H9 (cell line): ENCODE measurements at regions not wholly inside any gene's neighbourhood (a gene's known extent, or its start where the extent isn't known, plus 50 kb on each side); places are given as distances from the start of the nearest gene placed in this dataset.

Source experiments
- DNase-seq: peaks from one replicate; pipeline ENCODE4 v3.0.0-alpha.2; 2017
- H2AFZ ChIP-seq: one replicate; pipeline ENCODE4 v1.6.1; 2013; ENCODE audit warnings: mild to moderate bottlenecking, low read length, control low read depth, moderate library complexity
- H2AK5ac ChIP-seq: 2 replicates; pipeline ENCODE4 v1.6.1; 2013; ENCODE audit warnings: low read length, control low read depth, mixed read lengths; ENCODE audit not compliant: insufficient read length
- H2BK120ac ChIP-seq: one replicate; pipeline ENCODE4 v1.6.1; 2013; ENCODE audit warnings: low read depth, mild to moderate bottlenecking, low read length, control low read depth, inconsistent platforms; ENCODE audit not compliant: poor library complexity, severe bottlenecking
- H2BK12ac ChIP-seq: 2 replicates; pipeline ENCODE4 v1.6.1; 2013; ENCODE audit warnings: low read length, control low read depth, mixed read lengths, low read depth; ENCODE audit not compliant: insufficient read length
- H2BK15ac ChIP-seq: 2 replicates; pipeline ENCODE4 v1.6.1; 2013; ENCODE audit warnings: low read depth, low read length, control low read depth
- H2BK20ac ChIP-seq: one replicate; pipeline ENCODE4 v1.6.1; 2013; ENCODE audit warnings: low read depth, mild to moderate bottlenecking, low read length, control low read depth, inconsistent platforms; ENCODE audit not compliant: poor library complexity, severe bottlenecking
- H2BK5ac ChIP-seq: 2 replicates; pipeline ENCODE4 v1.6.1; 2013; ENCODE audit warnings: low read length, control low read depth, mixed read lengths; ENCODE audit not compliant: insufficient read length
- H3K14ac ChIP-seq: 2 replicates; pipeline ENCODE4 v1.6.1; 2013; ENCODE audit warnings: low read length, control low read depth; ENCODE audit not compliant: insufficient read depth
- H3K18ac ChIP-seq: 2 replicates; pipeline ENCODE4 v1.6.1; 2013; ENCODE audit warnings: low read depth, mild to moderate bottlenecking, mixed read lengths, low read length, control low read depth; ENCODE audit not compliant: insufficient read length
- H3K23ac ChIP-seq: 2 replicates; pipeline ENCODE4 v1.6.1; 2013; ENCODE audit warnings: low read length, control low read depth, mixed read lengths, low read depth; ENCODE audit not compliant: insufficient read length
- H3K23me2 ChIP-seq: 2 replicates; pipeline ENCODE4 v1.6.1; 2013; ENCODE audit warnings: low read depth, mild to moderate bottlenecking, mixed read lengths, low read length, control low read depth; ENCODE audit not compliant: insufficient read length, poor library complexity, severe bottlenecking
- H3K27ac ChIP-seq: 2 replicates; pipeline ENCODE4 v1.5.1; 2013; ENCODE audit warnings: low read length, control low read depth, mixed read lengths, low read depth; ENCODE audit not compliant: insufficient read length
- H3K27me3 ChIP-seq: 2 replicates; pipeline ENCODE4 v1.6.1; 2013; ENCODE audit warnings: low read length, control low read depth, inconsistent platforms; ENCODE audit not compliant: insufficient read depth
- H3K4ac ChIP-seq: 2 replicates; pipeline ENCODE4 v1.6.1; 2013; ENCODE audit warnings: low read depth, mild to moderate bottlenecking, control low read depth, inconsistent platforms, low read length, moderate library complexity
- H3K4me1 ChIP-seq: 2 replicates; pipeline ENCODE4 v1.6.1; 2013; ENCODE audit warnings: low read length, control low read depth, inconsistent platforms; ENCODE audit not compliant: insufficient read depth
- H3K4me2 ChIP-seq: 2 replicates; pipeline ENCODE4 v1.6.1; 2013; ENCODE audit warnings: low read length, control low read depth, mixed read lengths; ENCODE audit not compliant: insufficient read length, insufficient read depth
- H3K56ac ChIP-seq: 2 replicates; pipeline ENCODE4 v1.6.1; 2013; ENCODE audit warnings: low read depth, mild to moderate bottlenecking, mixed read lengths, low read length, control low read depth; ENCODE audit not compliant: insufficient read length
- H3K79me1 ChIP-seq: 2 replicates; pipeline ENCODE4 v1.6.1; 2013; ENCODE audit warnings: low read depth, mild to moderate bottlenecking, moderate library complexity, low read length, control low read depth, inconsistent platforms; ENCODE audit not compliant: insufficient read depth, poor library complexity, severe bottlenecking
- H3K79me2 ChIP-seq: 2 replicates; pipeline ENCODE4 v1.6.1; 2013; ENCODE audit warnings: low read length, control low read depth, inconsistent platforms; ENCODE audit not compliant: insufficient read depth
- H3K9ac ChIP-seq: 2 replicates; pipeline ENCODE4 v1.6.1; 2013; ENCODE audit warnings: low read length, control low read depth, mixed read lengths; ENCODE audit not compliant: insufficient read length; ENCODE audit errors: extremely low read depth
- H3K9me3 ChIP-seq: one replicate; pipeline ENCODE4 v1.6.1; 2013; ENCODE audit warnings: low read depth, low read length, inconsistent platforms; ENCODE audit not compliant: control insufficient read depth
- H3T11ph ChIP-seq: one replicate; pipeline ENCODE4 v1.6.1; 2013; ENCODE audit warnings: mild to moderate bottlenecking, low read length, control low read depth, inconsistent platforms
- H4K20me1 ChIP-seq: one replicate; pipeline ENCODE4 v1.6.1; 2013; ENCODE audit not compliant: control insufficient read depth, insufficient read length, insufficient read depth
- H4K5ac ChIP-seq: 2 replicates; pipeline ENCODE4 v1.6.1; 2013; ENCODE audit warnings: low read depth, mild to moderate bottlenecking, mixed read lengths, low read length, control low read depth; ENCODE audit not compliant: insufficient read length
- H4K8ac ChIP-seq: replicated peaks from 2 replicates; pipeline ENCODE4 v1.6.1; 2013; ENCODE audit warnings: low read length, control low read depth, mixed read lengths, low read depth; ENCODE audit not compliant: insufficient read length
- H4K91ac ChIP-seq: 2 replicates; pipeline ENCODE4 v1.6.1; 2013; ENCODE audit warnings: low read depth, mild to moderate bottlenecking, moderate library complexity, mixed read lengths, low read length, control low read depth; ENCODE audit not compliant: insufficient read length
- H3K27ac Mint-ChIP-seq, 3 experiments: 2 replicates in 2 of 3; 3 replicates in 1 of 3; pipeline ENCODE4 v1.8.0; 2020 to 2021; ENCODE audit warnings: mixed read lengths in 3 of 3, mild to moderate bottlenecking in 1 of 3, moderate library complexity in 1 of 3
- H3K27me3 Mint-ChIP-seq: 2 replicates; pipeline ENCODE4 v1.8.0; 2021; ENCODE audit warnings: low read depth, mild to moderate bottlenecking, moderate library complexity, mixed read lengths
- H3K36me3 Mint-ChIP-seq, 3 experiments: 2 replicates in 2 of 3; 3 replicates in 1 of 3; pipeline ENCODE4 v1.8.0; 2020 to 2021; ENCODE audit warnings: low read depth in 3 of 3, mixed read lengths in 3 of 3; ENCODE audit not compliant: insufficient read depth in 1 of 3
- H3K4me1 Mint-ChIP-seq, 2 experiments: 2 replicates each; pipeline ENCODE4 v1.8.0; 2020; ENCODE audit warnings: mixed read lengths in 2 of 2
- H3K4me3 Mint-ChIP-seq, 2 experiments: 2 replicates in 1 of 2; 3 replicates in 1 of 2; pipeline ENCODE4 v1.8.0; 2020 to 2021; ENCODE audit warnings: mild to moderate bottlenecking in 2 of 2, mixed read lengths in 2 of 2, moderate library complexity in 1 of 2
- H3K9me3 Mint-ChIP-seq, 2 experiments: 2 replicates in 1 of 2; 3 replicates in 1 of 2; pipeline ENCODE4 v1.8.0; 2020; ENCODE audit warnings: mild to moderate bottlenecking in 2 of 2, mixed read lengths in 2 of 2, moderate library complexity in 1 of 2
- WGBS: extraction: QIAGEN DNeasy Blood & Tissue Kit; methylation state at CpG from one replicate; pipeline ENCODE4 v1.1.7; 2013; ENCODE audit warnings: missing lambda C conversion rate, low lambda C conversion rate, mixed read lengths; ENCODE audit not compliant: insufficient read length; ENCODE audit errors: extremely low coverage; 5-methylcytosine and 5-hydroxymethylcytosine counted together
- TF ChIP-seq, protein P1 (sequence below): fragments of 200-600 bp; sonication (generic); conservative IDR thresholded peaks from 3 replicates; pipeline ENCODE4 v1.8.0; 2021; ENCODE audit warnings: antibody characterized with exemption, mild to moderate bottlenecking

DNA sequence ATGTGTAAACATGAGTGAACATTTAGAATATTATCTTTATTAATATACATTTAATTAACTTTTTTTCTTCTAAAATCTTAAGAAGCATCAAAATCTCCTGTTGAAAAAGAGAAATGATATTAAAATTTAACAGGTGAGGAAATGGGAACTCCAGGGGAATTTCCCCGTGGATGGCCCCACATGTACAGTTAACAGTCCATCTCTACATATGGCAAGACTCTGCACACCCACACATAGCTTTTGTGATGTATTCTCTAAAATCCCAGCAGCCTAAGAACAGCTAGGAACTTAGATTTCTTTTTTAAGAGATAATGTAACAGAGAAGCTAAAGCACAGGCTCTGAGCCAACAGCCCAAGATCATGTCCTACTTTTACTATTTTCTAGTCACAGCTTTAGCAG lies 556.3 kb upstream of the RGMB start:
- Mint-ChIP-seq H3K4me1 (peaks cover 0 to 4% of the 10 kb centered on the region in 2 experiments; a peak in 1 of 4 replicates), H3K9me3 (no peaks in the 10 kb centered on the region), H3K27ac (no peak overlapping the region), H3K4me3 (no peak overlapping the region), H3K36me3 (no peaks in the 10 kb centered on the region), H3K27me3 (no peaks in the 10 kb centered on the region)
- Histone ChIP-seq H2BK5ac (no peak overlapping the region), H3K4me1 (no peaks in the 10 kb centered on the region), H3K18ac (no peak overlapping the region), H3K56ac (no peak overlapping the region), H3K23me2 (no peaks in the 10 kb centered on the region), H3K79me1 (no peaks in the 10 kb centered on the region), H3K4ac (no peak overlapping the region), H4K91ac (no peak overlapping the region), H3K23ac (no peak overlapping the region), H3K27me3 (no peaks in the 10 kb centered on the region), H3K9ac (no peak overlapping the region), H2AK5ac (no peak overlapping the region), H2BK12ac (no peak overlapping the region), H3K27ac (no peak overlapping the region), H2BK15ac (no peak overlapping the region), H3K9me3 (no peaks in the 10 kb centered on the region), H3K4me2 (no peak overlapping the region), H2BK20ac (no peak overlapping the region), H2BK120ac (no peak overlapping the region), H4K5ac (no peak overlapping the region), H3T11ph (no peak overlapping the region), H4K8ac (no peak overlapping the region), H2AFZ (no peak overlapping the region), H3K14ac (no peak overlapping the region), H3K79me2 (no peaks in the 10 kb centered on the region), H4K20me1 (no peaks in the 10 kb centered on the region)
- no peak for DNase-seq
- no CpG with 5 or more reads among the region's 1 CpG for WGBS
- TF ChIP-seq, protein P1, sequence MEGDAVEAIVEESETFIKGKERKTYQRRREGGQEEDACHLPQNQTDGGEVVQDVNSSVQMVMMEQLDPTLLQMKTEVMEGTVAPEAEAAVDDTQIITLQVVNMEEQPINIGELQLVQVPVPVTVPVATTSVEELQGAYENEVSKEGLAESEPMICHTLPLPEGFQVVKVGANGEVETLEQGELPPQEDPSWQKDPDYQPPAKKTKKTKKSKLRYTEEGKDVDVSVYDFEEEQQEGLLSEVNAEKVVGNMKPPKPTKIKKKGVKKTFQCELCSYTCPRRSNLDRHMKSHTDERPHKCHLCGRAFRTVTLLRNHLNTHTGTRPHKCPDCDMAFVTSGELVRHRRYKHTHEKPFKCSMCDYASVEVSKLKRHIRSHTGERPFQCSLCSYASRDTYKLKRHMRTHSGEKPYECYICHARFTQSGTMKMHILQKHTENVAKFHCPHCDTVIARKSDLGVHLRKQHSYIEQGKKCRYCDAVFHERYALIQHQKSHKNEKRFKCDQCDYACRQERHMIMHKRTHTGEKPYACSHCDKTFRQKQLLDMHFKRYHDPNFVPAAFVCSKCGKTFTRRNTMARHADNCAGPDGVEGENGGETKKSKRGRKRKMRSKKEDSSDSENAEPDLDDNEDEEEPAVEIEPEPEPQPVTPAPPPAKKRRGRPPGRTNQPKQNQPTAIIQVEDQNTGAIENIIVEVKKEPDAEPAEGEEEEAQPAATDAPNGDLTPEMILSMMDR = no peak
